ENCODE measurements at regions not wholly inside any gene's neighbourhood (a gene's known extent, or its start where the extent isn't known, plus 50 kb on each side); places are given as distances from the start of the nearest gene placed in this dataset.

DNA sequence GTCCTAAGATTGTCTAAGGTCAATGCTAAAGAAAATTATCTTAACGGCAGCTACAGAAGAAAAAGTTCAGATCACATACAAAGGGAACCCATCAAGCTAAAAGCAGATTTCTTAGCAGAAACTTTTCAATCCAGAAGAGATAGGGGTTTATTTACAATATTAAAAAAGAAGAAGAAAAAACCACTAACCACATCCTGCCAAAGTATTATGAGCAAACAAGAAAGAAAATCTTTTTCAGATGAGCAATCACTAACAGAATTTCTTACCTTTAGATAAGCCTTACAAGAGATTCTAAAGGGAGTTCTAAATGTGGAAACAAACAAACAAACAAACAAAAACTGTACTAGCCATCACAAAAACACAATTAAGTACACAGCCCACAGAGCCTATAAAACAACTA is 1015.8 kb upstream of the EPHA6 start:
- H4K20me1 ChIP-seq (replicated peaks; ENCODE audit: control insufficient read depth, insufficient read depth, low read length): no peaks in the 10 kb centered on the region
- no peaks in the 10 kb centered on the region for H3K4me1 ChIP-seq (replicated peaks in 1 of 2; ENCODE audit: control insufficient read depth in 2 of 2, insufficient read depth in 2 of 2, low read length in 2 of 2)
- intact Hi-C loops (cut with micrococcal nuclease): no loop called here
- no peak overlapping the region for H3K4me3 ChIP-seq
- no peak for ATAC-seq
- no peak overlapping the region for H2AFZ ChIP-seq (ENCODE audit: low read depth, low read length)
- H3K9me1 ChIP-seq (ENCODE audit: control insufficient read depth, insufficient read depth, low read length): no peaks in the 10 kb centered on the region
- H3K79me2 ChIP-seq (ENCODE audit: control insufficient read depth, insufficient read depth, low read length): no peaks in the 10 kb centered on the region
- no TSS peak for BruUV-seq (replicated peaks)
- no peaks in the 10 kb centered on the region for H3K9me3 ChIP-seq (replicated peaks; ENCODE audit: control insufficient read depth, insufficient read depth, low read depth, low read length)
- in situ Hi-C loops (cut with MboI): no loop called here
- WGBS (ENCODE audit: insufficient coverage, low coverage, missing lambda C conversion rate): 0% methylated on average over 1 of the region's 1 CpG
- H3K4me2 ChIP-seq (ENCODE audit: insufficient read depth, low read length): no peak overlapping the region
- DNase-seq (ENCODE audit: extremely low read depth in 1 of 4, low spot score in 3 of 4): no peak
- CTCF ChIA-PET (ENCODE audit: low intra/inter-chr PET ratio): no interaction called here
- H3K27me3 ChIP-seq (ENCODE audit: control insufficient read depth in 2 of 2, insufficient read depth in 2 of 2, low read length in 2 of 2): no peaks in the 10 kb centered on the region
- no peak overlapping the region for H3K27ac ChIP-seq (ENCODE audit: extremely low read depth, low read depth, low read length)
- no peak for FAIRE-seq
- no peak overlapping the region for H3K9ac ChIP-seq (ENCODE audit: insufficient read depth in 1 of 2, low read depth in 2 of 2, low read length in 2 of 2)
- H3K36me3 ChIP-seq (ENCODE audit: control insufficient read depth, insufficient read depth, low read length): no peaks in the 10 kb centered on the region
- POLR2A ChIA-PET: no interaction called here
- TF ChIP-seq, protein P1, sequence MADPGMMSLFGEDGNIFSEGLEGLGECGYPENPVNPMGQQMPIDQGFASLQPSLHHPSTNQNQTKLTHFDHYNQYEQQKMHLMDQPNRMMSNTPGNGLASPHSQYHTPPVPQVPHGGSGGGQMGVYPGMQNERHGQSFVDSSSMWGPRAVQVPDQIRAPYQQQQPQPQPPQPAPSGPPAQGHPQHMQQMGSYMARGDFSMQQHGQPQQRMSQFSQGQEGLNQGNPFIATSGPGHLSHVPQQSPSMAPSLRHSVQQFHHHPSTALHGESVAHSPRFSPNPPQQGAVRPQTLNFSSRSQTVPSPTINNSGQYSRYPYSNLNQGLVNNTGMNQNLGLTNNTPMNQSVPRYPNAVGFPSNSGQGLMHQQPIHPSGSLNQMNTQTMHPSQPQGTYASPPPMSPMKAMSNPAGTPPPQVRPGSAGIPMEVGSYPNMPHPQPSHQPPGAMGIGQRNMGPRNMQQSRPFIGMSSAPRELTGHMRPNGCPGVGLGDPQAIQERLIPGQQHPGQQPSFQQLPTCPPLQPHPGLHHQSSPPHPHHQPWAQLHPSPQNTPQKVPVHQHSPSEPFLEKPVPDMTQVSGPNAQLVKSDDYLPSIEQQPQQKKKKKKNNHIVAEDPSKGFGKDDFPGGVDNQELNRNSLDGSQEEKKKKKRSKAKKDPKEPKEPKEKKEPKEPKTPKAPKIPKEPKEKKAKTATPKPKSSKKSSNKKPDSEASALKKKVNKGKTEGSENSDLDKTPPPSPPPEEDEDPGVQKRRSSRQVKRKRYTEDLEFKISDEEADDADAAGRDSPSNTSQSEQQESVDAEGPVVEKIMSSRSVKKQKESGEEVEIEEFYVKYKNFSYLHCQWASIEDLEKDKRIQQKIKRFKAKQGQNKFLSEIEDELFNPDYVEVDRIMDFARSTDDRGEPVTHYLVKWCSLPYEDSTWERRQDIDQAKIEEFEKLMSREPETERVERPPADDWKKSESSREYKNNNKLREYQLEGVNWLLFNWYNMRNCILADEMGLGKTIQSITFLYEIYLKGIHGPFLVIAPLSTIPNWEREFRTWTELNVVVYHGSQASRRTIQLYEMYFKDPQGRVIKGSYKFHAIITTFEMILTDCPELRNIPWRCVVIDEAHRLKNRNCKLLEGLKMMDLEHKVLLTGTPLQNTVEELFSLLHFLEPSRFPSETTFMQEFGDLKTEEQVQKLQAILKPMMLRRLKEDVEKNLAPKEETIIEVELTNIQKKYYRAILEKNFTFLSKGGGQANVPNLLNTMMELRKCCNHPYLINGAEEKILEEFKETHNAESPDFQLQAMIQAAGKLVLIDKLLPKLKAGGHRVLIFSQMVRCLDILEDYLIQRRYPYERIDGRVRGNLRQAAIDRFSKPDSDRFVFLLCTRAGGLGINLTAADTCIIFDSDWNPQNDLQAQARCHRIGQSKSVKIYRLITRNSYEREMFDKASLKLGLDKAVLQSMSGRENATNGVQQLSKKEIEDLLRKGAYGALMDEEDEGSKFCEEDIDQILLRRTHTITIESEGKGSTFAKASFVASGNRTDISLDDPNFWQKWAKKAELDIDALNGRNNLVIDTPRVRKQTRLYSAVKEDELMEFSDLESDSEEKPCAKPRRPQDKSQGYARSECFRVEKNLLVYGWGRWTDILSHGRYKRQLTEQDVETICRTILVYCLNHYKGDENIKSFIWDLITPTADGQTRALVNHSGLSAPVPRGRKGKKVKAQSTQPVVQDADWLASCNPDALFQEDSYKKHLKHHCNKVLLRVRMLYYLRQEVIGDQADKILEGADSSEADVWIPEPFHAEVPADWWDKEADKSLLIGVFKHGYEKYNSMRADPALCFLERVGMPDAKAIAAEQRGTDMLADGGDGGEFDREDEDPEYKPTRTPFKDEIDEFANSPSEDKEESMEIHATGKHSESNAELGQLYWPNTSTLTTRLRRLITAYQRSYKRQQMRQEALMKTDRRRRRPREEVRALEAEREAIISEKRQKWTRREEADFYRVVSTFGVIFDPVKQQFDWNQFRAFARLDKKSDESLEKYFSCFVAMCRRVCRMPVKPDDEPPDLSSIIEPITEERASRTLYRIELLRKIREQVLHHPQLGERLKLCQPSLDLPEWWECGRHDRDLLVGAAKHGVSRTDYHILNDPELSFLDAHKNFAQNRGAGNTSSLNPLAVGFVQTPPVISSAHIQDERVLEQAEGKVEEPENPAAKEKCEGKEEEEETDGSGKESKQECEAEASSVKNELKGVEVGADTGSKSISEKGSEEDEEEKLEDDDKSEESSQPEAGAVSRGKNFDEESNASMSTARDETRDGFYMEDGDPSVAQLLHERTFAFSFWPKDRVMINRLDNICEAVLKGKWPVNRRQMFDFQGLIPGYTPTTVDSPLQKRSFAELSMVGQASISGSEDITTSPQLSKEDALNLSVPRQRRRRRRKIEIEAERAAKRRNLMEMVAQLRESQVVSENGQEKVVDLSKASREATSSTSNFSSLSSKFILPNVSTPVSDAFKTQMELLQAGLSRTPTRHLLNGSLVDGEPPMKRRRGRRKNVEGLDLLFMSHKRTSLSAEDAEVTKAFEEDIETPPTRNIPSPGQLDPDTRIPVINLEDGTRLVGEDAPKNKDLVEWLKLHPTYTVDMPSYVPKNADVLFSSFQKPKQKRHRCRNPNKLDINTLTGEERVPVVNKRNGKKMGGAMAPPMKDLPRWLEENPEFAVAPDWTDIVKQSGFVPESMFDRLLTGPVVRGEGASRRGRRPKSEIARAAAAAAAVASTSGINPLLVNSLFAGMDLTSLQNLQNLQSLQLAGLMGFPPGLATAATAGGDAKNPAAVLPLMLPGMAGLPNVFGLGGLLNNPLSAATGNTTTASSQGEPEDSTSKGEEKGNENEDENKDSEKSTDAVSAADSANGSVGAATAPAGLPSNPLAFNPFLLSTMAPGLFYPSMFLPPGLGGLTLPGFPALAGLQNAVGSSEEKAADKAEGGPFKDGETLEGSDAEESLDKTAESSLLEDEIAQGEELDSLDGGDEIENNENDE (IDR thresholded peaks at IDR 0.05; ENCODE audit: low read depth, low read length): no peak
- TF ChIP-seq CBX2 (IDR thresholded peaks at IDR 0.05; ENCODE audit: insufficient read depth, low read length, poor library complexity, severe bottlenecking): no peak
- TF ChIP-seq, protein P2, sequence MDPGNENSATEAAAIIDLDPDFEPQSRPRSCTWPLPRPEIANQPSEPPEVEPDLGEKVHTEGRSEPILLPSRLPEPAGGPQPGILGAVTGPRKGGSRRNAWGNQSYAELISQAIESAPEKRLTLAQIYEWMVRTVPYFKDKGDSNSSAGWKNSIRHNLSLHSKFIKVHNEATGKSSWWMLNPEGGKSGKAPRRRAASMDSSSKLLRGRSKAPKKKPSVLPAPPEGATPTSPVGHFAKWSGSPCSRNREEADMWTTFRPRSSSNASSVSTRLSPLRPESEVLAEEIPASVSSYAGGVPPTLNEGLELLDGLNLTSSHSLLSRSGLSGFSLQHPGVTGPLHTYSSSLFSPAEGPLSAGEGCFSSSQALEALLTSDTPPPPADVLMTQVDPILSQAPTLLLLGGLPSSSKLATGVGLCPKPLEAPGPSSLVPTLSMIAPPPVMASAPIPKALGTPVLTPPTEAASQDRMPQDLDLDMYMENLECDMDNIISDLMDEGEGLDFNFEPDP (CRISPR knock-in tag; IDR thresholded peaks at IDR 0.05): no peak
- TF ChIP-seq TARDBP (IDR thresholded peaks at IDR 0.05): no peak
- TF ChIP-seq DACH1 (IDR thresholded peaks at IDR 0.05; ENCODE audit: partially characterized antibody): no peak
- TF ChIP-seq SAFB (IDR thresholded peaks at IDR 0.05; ENCODE audit: borderline replicate concordance, low read depth, low read length): no peak
- TF ChIP-seq CCNT2 (IDR thresholded peaks at IDR 0.05; ENCODE audit: borderline replicate concordance, extremely low read depth, insufficient read length, low read depth, low read length): no peak
- TF ChIP-seq HLTF (IDR thresholded peaks at IDR 0.05): no peak
- TF ChIP-seq, protein P3, sequence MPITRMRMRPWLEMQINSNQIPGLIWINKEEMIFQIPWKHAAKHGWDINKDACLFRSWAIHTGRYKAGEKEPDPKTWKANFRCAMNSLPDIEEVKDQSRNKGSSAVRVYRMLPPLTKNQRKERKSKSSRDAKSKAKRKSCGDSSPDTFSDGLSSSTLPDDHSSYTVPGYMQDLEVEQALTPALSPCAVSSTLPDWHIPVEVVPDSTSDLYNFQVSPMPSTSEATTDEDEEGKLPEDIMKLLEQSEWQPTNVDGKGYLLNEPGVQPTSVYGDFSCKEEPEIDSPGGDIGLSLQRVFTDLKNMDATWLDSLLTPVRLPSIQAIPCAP (CRISPR knock-in tag; IDR thresholded peaks at IDR 0.05; ENCODE audit: borderline replicate concordance): no peak
- no peak for TF ChIP-seq HEY1 (CRISPR knock-in tag; IDR thresholded peaks at IDR 0.05; ENCODE audit: borderline replicate concordance)

Data from K562 (cell line).